ENCODE measurements at regions not wholly inside any gene's neighbourhood (a gene's known extent, or its start where the extent isn't known, plus 50 kb on each side); places are given as distances from the start of the nearest gene placed in this dataset.
"Not testable (repeated sequence)": the region's sequence is repeated elsewhere in the genome, so short reads cannot be mapped to it uniquely, and the experiment has no call there.

GRCh38 chr17:33567223-33567622, 274.1 kb upstream of the ASIC2 start:
- no peak overlapping the region for H3K27ac Mint-ChIP-seq
- DNase-seq = no peak
- H3K4me1 Mint-ChIP-seq = no peaks in the 10 kb centered on the region
- no peaks in the 10 kb centered on the region for H3K9me3 Mint-ChIP-seq (ENCODE audit: low read depth)
- ChIA-PET POLR2A (no interaction called here), CTCF (no interaction called here)
- no peak for ATAC-seq
- intact Hi-C loops (cut with DNase I, micrococcal nuclease) = no loop called here
- H3K36me3 Mint-ChIP-seq (ENCODE audit: low read depth) = no peaks in the 10 kb centered on the region
- peaks cover 2% of the 10 kb centered on the region for H3K27me3 Mint-ChIP-seq
- no peak overlapping the region for H3K4me3 Mint-ChIP-seq

GRCh38 chr17:33572615-33573014, 279.5 kb upstream of the ASIC2 start:
- POLR2A ChIA-PET = no interaction called here
- intact Hi-C loops (cut with DNase I, micrococcal nuclease) = no loop called here

GRCh38 chr17:33574942-33575445, 281.9 kb upstream of the ASIC2 start:
- DNase-seq = no peak
- peaks cover 9% of the 10 kb centered on the region for H3K27me3 Mint-ChIP-seq
- H3K36me3 Mint-ChIP-seq (ENCODE audit: low read depth) = no peaks in the 10 kb centered on the region
- H3K4me1 Mint-ChIP-seq = no peaks in the 10 kb centered on the region
- H3K9me3 Mint-ChIP-seq (ENCODE audit: low read depth) = no peaks in the 10 kb centered on the region
- ChIA-PET CTCF (no interaction called here), POLR2A (interaction anchor here (0.6 kb wide), 1 partner anchor 21 kb away, joined by 4 read pairs; no protein-coding TSS in a partner anchor)
- H3K4me3 Mint-ChIP-seq = no peak overlapping the region
- no peak for ATAC-seq
- intact Hi-C loops (cut with DNase I, micrococcal nuclease) = no loop called here
- no peak overlapping the region for H3K27ac Mint-ChIP-seq

More at GRCh38 chr17:33572615-33573014, 279.5 kb upstream of the ASIC2 start:
- H3K27ac Mint-ChIP-seq = no peak overlapping the region
- no peak overlapping the region for H3K4me3 Mint-ChIP-seq
- no peaks in the 10 kb centered on the region for H3K9me3 Mint-ChIP-seq (ENCODE audit: low read depth)
- DNase-seq = no peak
- H3K27me3 Mint-ChIP-seq = peaks cover 9% of the 10 kb centered on the region
- CTCF ChIA-PET = no interaction called here
- no peaks in the 10 kb centered on the region for H3K36me3 Mint-ChIP-seq (ENCODE audit: low read depth)
- no peak for ATAC-seq
- no peaks in the 10 kb centered on the region for H3K4me1 Mint-ChIP-seq

GRCh38 chr17:33579740-33580139, 286.6 kb upstream of the ASIC2 start:
- H3K27ac Mint-ChIP-seq; ATAC-seq; H3K9me3 Mint-ChIP-seq (ENCODE audit: low read depth); H3K27me3 Mint-ChIP-seq; H3K4me3 Mint-ChIP-seq; H3K36me3 Mint-ChIP-seq (ENCODE audit: low read depth); H3K4me1 Mint-ChIP-seq; DNase-seq; intact Hi-C loops (cut with DNase I, micrococcal nuclease); CTCF ChIA-PET: not testable (repeated sequence)
- POLR2A ChIA-PET = interaction anchor here (0.6 kb wide), 1 partner anchor 95 kb away, joined by 3 read pairs; no protein-coding TSS in a partner anchor

GRCh38 chr17:33580215-33580614, 287.1 kb upstream of the ASIC2 start:
- Mint-ChIP-seq H3K27ac (no peak overlapping the region), H3K27me3 (peaks cover 10% of the 10 kb centered on the region), H3K4me1 (no peaks in the 10 kb centered on the region), H3K36me3 (ENCODE audit: low read depth) (no peaks in the 10 kb centered on the region), H3K9me3 (ENCODE audit: low read depth) (no peaks in the 10 kb centered on the region), H3K4me3 (no peak overlapping the region)
- no peak for ATAC-seq
- CTCF ChIA-PET = no interaction called here
- intact Hi-C loops (cut with DNase I, micrococcal nuclease) = no loop called here
- no peak for DNase-seq
- POLR2A ChIA-PET = interaction anchor here (0.6 kb wide), 1 partner anchor 95 kb away, joined by 3 read pairs; no protein-coding TSS in a partner anchor

DNA sequence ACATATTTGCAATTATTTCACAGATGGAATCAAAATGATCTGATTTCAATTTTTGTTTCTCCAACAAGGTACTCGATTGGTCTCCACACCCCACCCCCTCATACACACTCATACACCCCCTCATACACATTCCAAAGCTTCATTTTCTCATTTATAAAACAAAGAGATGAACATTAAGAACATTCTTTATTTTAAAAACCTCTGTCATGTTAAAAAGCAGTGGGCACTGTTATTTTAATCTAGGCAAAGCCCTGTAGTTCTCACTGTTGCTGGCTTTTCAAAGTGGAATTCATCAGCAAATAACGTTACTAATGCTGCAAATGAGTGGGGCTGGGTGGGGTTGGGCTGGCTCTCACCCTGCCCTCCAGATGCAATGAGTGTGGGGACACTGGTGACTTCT, 289.6 kb upstream of the ASIC2 start:
- no peaks in the 10 kb centered on the region for H3K9me3 Mint-ChIP-seq (ENCODE audit: low read depth)
- ChIA-PET POLR2A (no interaction called here), CTCF (no interaction called here)
- ATAC-seq = no peak
- intact Hi-C loops (cut with DNase I, micrococcal nuclease) = no loop called here
- no peak overlapping the region for H3K4me3 Mint-ChIP-seq
- H3K27me3 Mint-ChIP-seq = peaks cover 3% of the 10 kb centered on the region
- no peaks in the 10 kb centered on the region for H3K36me3 Mint-ChIP-seq (ENCODE audit: low read depth)
- no peak for DNase-seq
- H3K4me1 Mint-ChIP-seq = no peaks in the 10 kb centered on the region
- H3K27ac Mint-ChIP-seq = no peak overlapping the region

- no peaks in the 10 kb centered on the region for H3K9me3 Mint-ChIP-seq (ENCODE audit: low read depth)
- no peaks in the 10 kb centered on the region for H3K36me3 Mint-ChIP-seq (ENCODE audit: low read depth)
- H3K4me1 Mint-ChIP-seq = no peaks in the 10 kb centered on the region
- intact Hi-C loops (cut with DNase I, micrococcal nuclease) = no loop called here
- no peak overlapping the region for H3K4me3 Mint-ChIP-seq
- ATAC-seq = no peak
- CTCF ChIA-PET = no interaction called here
- no peak for DNase-seq
- H3K27me3 Mint-ChIP-seq = peaks cover 8% of the 10 kb centered on the region
- H3K27ac Mint-ChIP-seq = no peak overlapping the region
- POLR2A ChIA-PET = no interaction called here
Observed at GRCh38 chr17:33583518-33584417, 290.7 kb upstream of the ASIC2 start.

DNA sequence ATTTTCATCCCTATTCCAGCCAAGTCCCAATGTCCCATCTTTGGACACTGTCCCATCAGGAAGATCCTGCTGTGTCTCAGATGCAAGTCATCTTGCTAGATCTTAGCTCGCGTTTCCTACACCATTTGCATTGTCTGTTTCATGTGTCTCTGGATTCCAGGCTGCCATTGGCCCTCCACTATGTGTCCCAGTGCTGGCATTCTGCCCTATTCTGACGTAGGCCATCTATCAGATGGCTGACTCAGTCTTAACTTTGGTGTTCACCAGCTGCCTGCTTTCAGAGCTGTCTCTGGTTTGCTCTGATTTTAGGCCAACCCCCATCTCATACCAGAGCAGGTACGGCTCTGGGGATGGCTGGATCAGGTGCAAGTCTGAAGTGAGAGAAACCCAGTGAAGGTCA, 300.9 kb upstream of the ASIC2 start:
- peaks cover 4% of the 10 kb centered on the region for H3K27me3 Mint-ChIP-seq
- H3K4me3 Mint-ChIP-seq = no peak overlapping the region
- no peaks in the 10 kb centered on the region for H3K36me3 Mint-ChIP-seq (ENCODE audit: low read depth)
- ChIA-PET POLR2A (no interaction called here), CTCF (no interaction called here)
- DNase-seq = no peak
- no peaks in the 10 kb centered on the region for H3K9me3 Mint-ChIP-seq (ENCODE audit: low read depth)
- ATAC-seq = no peak
- H3K4me1 Mint-ChIP-seq = no peaks in the 10 kb centered on the region
- H3K27ac Mint-ChIP-seq = no peak overlapping the region
- intact Hi-C loops (cut with DNase I, micrococcal nuclease) = no loop called here

GRCh38 chr17:33595828-33596227, 302.7 kb upstream of the ASIC2 start:
- no peak for ATAC-seq
- Mint-ChIP-seq H3K27me3 (peaks cover 4% of the 10 kb centered on the region), H3K4me1 (no peaks in the 10 kb centered on the region), H3K27ac (no peak overlapping the region), H3K9me3 (ENCODE audit: low read depth) (no peaks in the 10 kb centered on the region), H3K36me3 (ENCODE audit: low read depth) (no peaks in the 10 kb centered on the region), H3K4me3 (no peak overlapping the region)
- intact Hi-C loops (cut with DNase I, micrococcal nuclease) = no loop called here
- no peak for DNase-seq
- ChIA-PET CTCF (no interaction called here), POLR2A (interaction anchor here (0.6 kb wide), 1 partner anchor 21 kb away, joined by 4 read pairs; no protein-coding TSS in a partner anchor)

DNA sequence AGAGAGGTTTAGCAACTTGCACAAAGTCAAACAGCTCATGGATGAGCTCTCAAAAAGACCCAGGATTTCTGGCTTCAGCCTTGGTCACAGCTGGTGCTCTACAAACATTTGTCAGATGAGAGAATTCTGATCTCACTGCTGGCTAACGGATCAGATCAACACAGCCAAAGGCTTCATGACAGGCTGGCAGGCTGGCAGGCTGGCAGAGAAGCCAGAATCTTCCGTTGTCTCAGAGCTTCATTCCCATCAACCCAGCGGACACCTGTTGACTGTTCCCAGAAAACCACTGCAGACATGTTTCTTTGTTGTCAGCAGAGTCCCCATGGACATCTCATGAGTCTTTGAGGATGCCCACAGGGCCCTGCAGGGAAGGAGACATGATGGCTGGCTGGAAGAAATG, 303.8 kb upstream of the ASIC2 start:
- intact Hi-C loops (cut with DNase I, micrococcal nuclease) = no loop called here
- DNase-seq = no peak
- H3K4me1 Mint-ChIP-seq = no peaks in the 10 kb centered on the region
- H3K9me3 Mint-ChIP-seq (ENCODE audit: low read depth) = no peaks in the 10 kb centered on the region
- H3K27me3 Mint-ChIP-seq = peaks cover 3% of the 10 kb centered on the region
- no peak overlapping the region for H3K27ac Mint-ChIP-seq
- no peaks in the 10 kb centered on the region for H3K36me3 Mint-ChIP-seq (ENCODE audit: low read depth)
- ChIA-PET POLR2A (no interaction called here), CTCF (no interaction called here)
- no peak for ATAC-seq
- H3K4me3 Mint-ChIP-seq = no peak overlapping the region

- Mint-ChIP-seq H3K27me3 (peaks cover 2% of the 10 kb centered on the region), H3K27ac (no peak overlapping the region), H3K9me3 (ENCODE audit: low read depth) (no peaks in the 10 kb centered on the region), H3K36me3 (ENCODE audit: low read depth) (no peaks in the 10 kb centered on the region), H3K4me1 (no peaks in the 10 kb centered on the region), H3K4me3 (no peak overlapping the region)
- DNase-seq (no peak), ATAC-seq (no peak)
- ChIA-PET CTCF (no interaction called here), POLR2A (no interaction called here)
- intact Hi-C loops (cut with DNase I, micrococcal nuclease) = no loop called here
Observed at GRCh38 chr17:33598797-33599196, 305.7 kb upstream of the ASIC2 start.

- CTCF ChIA-PET = no interaction called here
Observed at GRCh38 chr17:33602981-33603380, 309.9 kb upstream of the ASIC2 start.

More at GRCh38 chr17:33602981-33603380, 309.9 kb upstream of the ASIC2 start:
- no peak for ATAC-seq
- Mint-ChIP-seq H3K27me3 (peaks cover 2% of the 10 kb centered on the region), H3K27ac (no peak overlapping the region), H3K36me3 (ENCODE audit: low read depth) (no peaks in the 10 kb centered on the region), H3K9me3 (ENCODE audit: low read depth) (no peaks in the 10 kb centered on the region), H3K4me3 (no peak overlapping the region), H3K4me1 (no peaks in the 10 kb centered on the region)
- POLR2A ChIA-PET = interaction anchor here (0.7 kb wide), 1 partner anchor 15 kb away, joined by 3 read pairs; no protein-coding TSS in a partner anchor
- DNase-seq = no peak
- intact Hi-C loops (cut with DNase I, micrococcal nuclease) = no loop called here

Data from activated CD4-positive, alpha-beta T cell treated with anti-CD3 and anti-CD28 coated beads for 36 hours (primary cell).